ENCODE measurements at regions not wholly inside any gene's neighbourhood (a gene's known extent, or its start where the extent isn't known, plus 50 kb on each side); places are given as distances from the start of the nearest gene placed in this dataset.
"Not testable (repeated sequence)": the region's sequence is repeated elsewhere in the genome, so short reads cannot be mapped to it uniquely, and the experiment has no call there.

- H3K9me3 Mint-ChIP-seq: peaks cover 18% of the 10 kb centered on the region
- DNase-seq (ENCODE audit: low spot score): no peak
- H3K4me3 Mint-ChIP-seq (ENCODE audit: low read depth): no peak overlapping the region
- intact Hi-C loops (cut with micrococcal nuclease): no loop called here
- H3K27ac Mint-ChIP-seq: no peak overlapping the region
- H3K27me3 Mint-ChIP-seq (ENCODE audit: low read depth): no peaks in the 10 kb centered on the region
- H3K4me1 Mint-ChIP-seq (ENCODE audit: low read depth): no peaks in the 10 kb centered on the region
- H3K36me3 Mint-ChIP-seq (ENCODE audit: low read depth): no peaks in the 10 kb centered on the region
These were observed 796.7 kb downstream of the RAPGEF2 start for GRCh38 chr4:159899596-159899995.

DNA sequence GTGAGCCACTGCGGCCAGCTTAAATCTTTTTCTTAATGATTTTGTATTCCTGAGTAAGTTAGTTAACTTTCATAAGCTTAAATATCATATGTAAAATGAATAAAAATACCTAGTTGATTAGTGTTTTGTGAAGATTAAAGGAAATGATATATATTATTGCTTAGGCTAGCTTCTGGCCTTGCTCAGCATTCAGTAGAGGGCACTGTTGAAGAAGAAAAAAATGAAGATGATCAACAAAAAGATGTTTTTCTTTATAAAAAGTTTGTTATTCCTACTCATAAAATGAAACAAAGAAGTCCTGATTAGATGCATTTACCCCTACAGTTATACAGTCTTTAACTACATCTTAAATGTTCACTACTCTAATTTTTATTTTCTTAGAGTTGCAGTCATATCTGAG is 797.7 kb downstream of the RAPGEF2 start:
- no peaks in the 10 kb centered on the region for H3K36me3 Mint-ChIP-seq (ENCODE audit: low read depth)
- H3K27me3 Mint-ChIP-seq (ENCODE audit: low read depth): no peaks in the 10 kb centered on the region
- H3K4me1 Mint-ChIP-seq (ENCODE audit: low read depth): no peaks in the 10 kb centered on the region
- DNase-seq (ENCODE audit: low spot score): no peak
- peaks cover 10% of the 10 kb centered on the region for H3K9me3 Mint-ChIP-seq
- H3K27ac Mint-ChIP-seq: no peak overlapping the region
- intact Hi-C loops (cut with micrococcal nuclease): no loop called here
- H3K4me3 Mint-ChIP-seq (ENCODE audit: low read depth): no peak overlapping the region

DNA sequence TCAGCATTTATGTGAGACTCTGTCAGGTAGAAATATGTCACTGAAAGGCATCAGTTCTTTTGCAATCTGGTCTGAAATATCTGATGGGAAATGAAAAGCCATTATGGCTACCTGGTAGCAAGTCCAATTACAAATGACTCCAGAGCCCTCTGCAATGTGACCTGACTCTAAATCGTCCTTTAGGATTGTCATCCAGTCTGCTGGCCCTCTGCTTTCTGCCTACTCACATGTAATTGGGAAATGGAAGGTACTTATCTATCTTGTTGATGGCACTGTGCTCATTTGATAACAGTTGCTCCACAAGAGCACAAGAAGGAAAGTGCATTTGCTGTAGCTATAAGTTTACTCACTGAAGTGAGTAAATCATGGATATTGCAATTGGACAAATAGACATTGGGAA is 799.8 kb downstream of the RAPGEF2 start:
- DNase-seq (ENCODE audit: low spot score): no peak
- Mint-ChIP-seq H3K36me3 (ENCODE audit: low read depth) (no peaks in the 10 kb centered on the region), H3K4me3 (ENCODE audit: low read depth) (no peak overlapping the region), H3K27ac (no peak overlapping the region), H3K27me3 (ENCODE audit: low read depth) (no peaks in the 10 kb centered on the region), H3K4me1 (ENCODE audit: low read depth) (no peaks in the 10 kb centered on the region), H3K9me3 (peaks cover 16% of the 10 kb centered on the region)
- intact Hi-C loops (cut with micrococcal nuclease): no loop called here

- H3K36me3 Mint-ChIP-seq (ENCODE audit: low read depth): no peaks in the 10 kb centered on the region
- H3K4me3 Mint-ChIP-seq (ENCODE audit: low read depth): no peak overlapping the region
- intact Hi-C loops (cut with micrococcal nuclease): no loop called here
- H3K27ac Mint-ChIP-seq: no peak overlapping the region
- H3K4me1 Mint-ChIP-seq (ENCODE audit: low read depth): no peaks in the 10 kb centered on the region
- H3K9me3 Mint-ChIP-seq: peaks cover 10% of the 10 kb centered on the region
- H3K27me3 Mint-ChIP-seq (ENCODE audit: low read depth): no peaks in the 10 kb centered on the region
- no peak for DNase-seq (ENCODE audit: low spot score)
These were observed 802.0 kb downstream of the RAPGEF2 start for GRCh38 chr4:159904906-159905305.

DNA sequence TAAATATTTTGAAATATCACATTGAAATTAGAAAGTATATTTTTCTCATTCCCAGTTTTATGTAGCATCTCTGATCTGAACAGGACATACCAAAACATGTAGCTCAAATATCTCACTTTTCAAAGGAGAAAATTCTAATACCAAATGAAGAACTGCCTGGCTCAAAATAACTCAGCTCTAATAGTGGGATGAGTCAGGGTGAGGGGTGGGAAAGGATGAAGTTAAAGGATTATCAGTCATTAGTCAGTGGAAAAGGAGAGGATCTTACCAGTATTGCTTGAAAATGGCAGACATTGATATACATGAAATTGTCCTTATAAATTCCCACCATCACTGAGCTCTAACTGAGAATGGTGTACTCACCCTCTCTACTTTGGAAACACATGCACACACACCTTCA is 803.2 kb downstream of the RAPGEF2 start:
- Mint-ChIP-seq H3K4me3 (ENCODE audit: low read depth) (no peak overlapping the region), H3K27me3 (ENCODE audit: low read depth) (no peaks in the 10 kb centered on the region), H3K4me1 (ENCODE audit: low read depth) (no peaks in the 10 kb centered on the region), H3K9me3 (peaks cover 10% of the 10 kb centered on the region), H3K36me3 (ENCODE audit: low read depth) (no peaks in the 10 kb centered on the region), H3K27ac (no peak overlapping the region)
- no peak for DNase-seq (ENCODE audit: low spot score)
- intact Hi-C loops (cut with micrococcal nuclease): no loop called here

DNA sequence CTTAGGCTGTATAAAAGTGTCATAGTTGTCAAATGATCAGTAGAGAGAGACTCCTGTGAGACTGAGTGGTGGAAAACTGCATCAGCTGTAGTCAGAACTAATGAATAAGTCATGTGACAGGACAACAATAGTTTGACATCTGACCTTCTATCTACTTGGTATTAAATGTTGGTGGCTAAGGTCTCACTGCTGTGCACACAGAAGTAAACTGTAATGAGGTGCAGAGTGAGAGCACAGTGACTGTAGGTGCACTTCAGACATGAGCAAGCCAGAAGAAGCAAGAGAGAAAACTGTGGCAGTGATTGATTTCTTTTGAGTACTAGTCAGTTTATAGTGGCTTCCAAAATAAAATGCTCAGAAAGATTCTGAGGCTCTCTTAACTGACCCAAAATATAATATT is 803.6 kb downstream of the RAPGEF2 start:
- DNase-seq (ENCODE audit: low spot score): no peak
- Mint-ChIP-seq H3K4me1 (ENCODE audit: low read depth) (no peaks in the 10 kb centered on the region), H3K9me3 (peaks cover 10% of the 10 kb centered on the region), H3K27me3 (ENCODE audit: low read depth) (no peaks in the 10 kb centered on the region), H3K27ac (no peak overlapping the region), H3K36me3 (ENCODE audit: low read depth) (no peaks in the 10 kb centered on the region), H3K4me3 (ENCODE audit: low read depth) (no peak overlapping the region)
- intact Hi-C loops (cut with micrococcal nuclease): no loop called here

DNA sequence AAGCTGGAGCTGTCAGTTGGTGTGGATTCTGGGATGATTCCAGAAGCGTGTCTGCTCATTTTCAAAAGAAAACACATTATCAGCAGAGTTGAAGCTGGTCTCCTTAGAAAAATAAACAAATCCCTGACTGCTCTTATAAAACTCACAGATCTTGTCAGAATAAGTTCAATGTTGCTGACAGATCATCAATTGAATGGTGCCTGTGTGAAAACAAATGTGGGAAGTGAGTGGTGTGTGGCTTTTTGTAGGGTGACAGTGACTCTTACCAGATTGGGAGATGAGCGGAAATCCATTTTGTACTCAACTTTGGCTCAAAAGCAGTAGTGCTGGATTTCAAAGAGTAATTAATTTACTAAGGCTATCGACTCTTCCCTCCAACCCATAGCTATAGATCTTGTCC is 807.8 kb downstream of the RAPGEF2 start:
- H3K9me3 Mint-ChIP-seq: peaks cover 9% of the 10 kb centered on the region
- intact Hi-C loops (cut with micrococcal nuclease): no loop called here

GRCh38 chr4:159922119-159922518 is 819.2 kb downstream of the RAPGEF2 start:
- Mint-ChIP-seq H3K4me1 (ENCODE audit: low read depth) (no peaks in the 10 kb centered on the region), H3K4me3 (ENCODE audit: low read depth) (no peak overlapping the region), H3K9me3 (peaks cover 22% of the 10 kb centered on the region), H3K27me3 (ENCODE audit: low read depth) (no peaks in the 10 kb centered on the region), H3K27ac (no peak overlapping the region), H3K36me3 (ENCODE audit: low read depth) (no peaks in the 10 kb centered on the region)
- no peak for DNase-seq (ENCODE audit: low spot score)
- intact Hi-C loops (cut with micrococcal nuclease): no loop called here

More for the DNA sequence above, 807.8 kb downstream of the RAPGEF2 start:
- DNase-seq (ENCODE audit: low spot score): no peak
- Mint-ChIP-seq H3K4me1 (ENCODE audit: low read depth) (no peaks in the 10 kb centered on the region), H3K36me3 (ENCODE audit: low read depth) (no peaks in the 10 kb centered on the region), H3K27me3 (ENCODE audit: low read depth) (no peaks in the 10 kb centered on the region), H3K4me3 (ENCODE audit: low read depth) (no peak overlapping the region), H3K27ac (no peak overlapping the region)

- no peak overlapping the region for H3K4me3 Mint-ChIP-seq (ENCODE audit: low read depth)
- H3K4me1 Mint-ChIP-seq (ENCODE audit: low read depth): no peaks in the 10 kb centered on the region
- intact Hi-C loops (cut with micrococcal nuclease): no loop called here
- no peaks in the 10 kb centered on the region for H3K27me3 Mint-ChIP-seq (ENCODE audit: low read depth)
- DNase-seq (ENCODE audit: low spot score): no peak
- H3K9me3 Mint-ChIP-seq: peaks cover 17% of the 10 kb centered on the region
- H3K36me3 Mint-ChIP-seq (ENCODE audit: low read depth): no peaks in the 10 kb centered on the region
- H3K27ac Mint-ChIP-seq: no peak overlapping the region
These were observed 822.9 kb downstream of the RAPGEF2 start for GRCh38 chr4:159925770-159926169.

DNA sequence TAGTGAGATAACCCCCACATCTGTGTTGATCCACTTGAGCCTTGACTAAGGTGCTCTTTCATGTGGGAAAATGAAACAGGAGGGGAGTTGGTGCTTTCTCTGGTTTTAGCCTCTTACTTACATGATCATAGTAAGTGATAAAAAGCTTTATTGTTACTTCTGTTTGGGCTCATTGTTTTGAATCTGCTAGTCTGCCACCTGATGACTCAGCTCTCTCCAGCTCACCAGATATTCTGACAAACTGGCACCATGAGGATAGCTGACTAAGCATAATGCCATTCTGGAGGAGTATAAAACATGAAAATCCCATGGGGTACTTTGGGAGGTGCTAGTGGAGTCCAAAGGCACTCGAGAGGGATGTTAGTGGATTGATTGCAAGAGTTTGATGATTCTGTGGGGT is 824.0 kb downstream of the RAPGEF2 start:
- H3K27ac Mint-ChIP-seq: no peak overlapping the region
- intact Hi-C loops (cut with micrococcal nuclease): no loop called here
- peaks cover 22% of the 10 kb centered on the region for H3K9me3 Mint-ChIP-seq

DNA sequence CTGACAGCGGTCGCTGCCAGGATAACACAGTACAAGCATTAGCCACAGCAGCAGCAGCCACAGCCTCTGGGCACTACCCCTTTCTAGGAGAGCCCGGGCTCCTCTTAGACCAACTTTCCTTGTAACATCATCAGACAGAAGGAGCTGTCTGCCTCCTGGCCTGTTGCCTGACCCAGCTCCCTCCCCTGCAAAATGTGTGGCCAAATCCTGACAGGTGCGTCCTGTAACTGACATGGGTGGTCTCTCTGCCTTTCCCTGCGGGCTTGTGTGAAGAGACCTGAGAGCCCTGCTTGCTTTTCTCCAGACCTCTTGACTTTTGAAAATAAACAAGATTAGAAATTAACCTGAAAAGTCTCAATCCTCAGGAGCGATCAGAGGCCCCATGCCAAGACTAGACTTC is 824.9 kb downstream of the RAPGEF2 start:
- Mint-ChIP-seq H3K9me3 (peaks cover 25% of the 10 kb centered on the region), H3K27me3 (ENCODE audit: low read depth) (no peaks in the 10 kb centered on the region), H3K4me3 (ENCODE audit: low read depth) (no peak overlapping the region), H3K27ac (no peak overlapping the region), H3K36me3 (ENCODE audit: low read depth) (no peaks in the 10 kb centered on the region), H3K4me1 (ENCODE audit: low read depth) (no peaks in the 10 kb centered on the region)
- intact Hi-C loops (cut with micrococcal nuclease): no loop called here
- no peak for DNase-seq (ENCODE audit: low spot score)

More for the DNA sequence above, 824.0 kb downstream of the RAPGEF2 start:
- Mint-ChIP-seq H3K27me3 (ENCODE audit: low read depth) (no peaks in the 10 kb centered on the region), H3K4me3 (ENCODE audit: low read depth) (no peak overlapping the region), H3K4me1 (ENCODE audit: low read depth) (no peaks in the 10 kb centered on the region), H3K36me3 (ENCODE audit: low read depth) (no peaks in the 10 kb centered on the region)
- no peak for DNase-seq (ENCODE audit: low spot score)

GRCh38 chr4:159934602-159935001 is 831.7 kb downstream of the RAPGEF2 start:
- DNase-seq (ENCODE audit: low spot score); H3K27ac Mint-ChIP-seq; H3K4me3 Mint-ChIP-seq (ENCODE audit: low read depth); H3K27me3 Mint-ChIP-seq (ENCODE audit: low read depth); intact Hi-C loops (cut with micrococcal nuclease); H3K4me1 Mint-ChIP-seq (ENCODE audit: low read depth); H3K36me3 Mint-ChIP-seq (ENCODE audit: low read depth): not testable (repeated sequence)
- H3K9me3 Mint-ChIP-seq: peaks cover 27% of the 10 kb centered on the region

- Mint-ChIP-seq H3K27ac (no peak overlapping the region), H3K27me3 (ENCODE audit: low read depth) (no peaks in the 10 kb centered on the region), H3K4me1 (ENCODE audit: low read depth) (no peaks in the 10 kb centered on the region), H3K9me3 (peaks cover 20% of the 10 kb centered on the region), H3K36me3 (ENCODE audit: low read depth) (no peaks in the 10 kb centered on the region), H3K4me3 (ENCODE audit: low read depth) (no peak overlapping the region)
- no peak for DNase-seq (ENCODE audit: low spot score)
- intact Hi-C loops (cut with micrococcal nuclease): no loop called here
These were observed 834.7 kb downstream of the RAPGEF2 start for GRCh38 chr4:159937595-159937994.

GRCh38 chr4:159939681-159940080 is 836.8 kb downstream of the RAPGEF2 start:
- peaks cover 12% of the 10 kb centered on the region for H3K9me3 Mint-ChIP-seq
- not testable (repeated sequence) for DNase-seq (ENCODE audit: low spot score); H3K27ac Mint-ChIP-seq; H3K36me3 Mint-ChIP-seq (ENCODE audit: low read depth); H3K27me3 Mint-ChIP-seq (ENCODE audit: low read depth); H3K4me1 Mint-ChIP-seq (ENCODE audit: low read depth); H3K4me3 Mint-ChIP-seq (ENCODE audit: low read depth)
- intact Hi-C loops (cut with micrococcal nuclease): loop anchor here (10.0 kb wide), 1 partner anchor 455 kb away; no protein-coding TSS in a partner anchor

Measured in activated T-helper 2 cell treated with anti-CD3 and anti-CD28 coated beads, Interferon-gamma antibody, Interleukin-2, Interleukin-4, amounts not matched to agents 10 μg/mL and 5 μg/mL and 100 μg/mL, durations not matched to agents 14 hours and 24 hours and 36 hours (primary cell).